GM23338 (cell line): ENCODE measurements at regions not wholly inside any gene's neighbourhood (a gene's known extent, or its start where the extent isn't known, plus 50 kb on each side); places are given as distances from the start of the nearest gene placed in this dataset.

ENCODE experiments used
- ATAC-seq: fragments of 200-7000 bp; cut with Tn5 transposase; 3 replicates; pipeline ENCODE4 v1.9.1; 2020
- DNase-seq: peaks from one replicate; pipeline ENCODE4 v3.0.0-alpha.2; 2015; ENCODE audit warnings: low spot score
- H2AFZ ChIP-seq: fragments of 200-600 bp; sonication (generic); 2 replicates; pipeline ENCODE4 v1.8.0; 2016; ENCODE audit warnings: antibody characterized with exemption, mild to moderate bottlenecking, moderate library complexity
- H3F3A ChIP-seq: fragments of 200-600 bp; sonication (generic); replicated peaks from 2 replicates; pipeline ENCODE4 v1.8.0; 2017; ENCODE audit warnings: antibody characterized with exemption, mixed run types, low read depth
- H3K27ac ChIP-seq: fragments of 200-600 bp; sonication (generic); 2 replicates; pipeline ENCODE4 v1.6.1; 2016; ENCODE audit warnings: low read depth
- H3K27me3 ChIP-seq: fragments of 200-600 bp; sonication (generic); 2 replicates; pipeline ENCODE4 v1.8.0; 2016; ENCODE audit warnings: mild to moderate bottlenecking, mixed run types, moderate library complexity; ENCODE audit not compliant: insufficient read depth
- H3K36me3 ChIP-seq: fragments of 200-600 bp; sonication (generic); 2 replicates; pipeline ENCODE4 v1.8.0; 2016; ENCODE audit warnings: mild to moderate bottlenecking; ENCODE audit not compliant: insufficient read depth
- H3K4me1 ChIP-seq: fragments of 200-600 bp; sonication (generic); 2 replicates; pipeline ENCODE4 v1.8.0; 2016; ENCODE audit warnings: mild to moderate bottlenecking, moderate library complexity; ENCODE audit not compliant: insufficient read depth
- H3K4me2 ChIP-seq: fragments of 200-600 bp; sonication (generic); 2 replicates; pipeline ENCODE4 v1.7.1; 2017; ENCODE audit warnings: mixed run types
- H3K4me3 ChIP-seq: fragments of 200-600 bp; sonication (generic); 2 replicates; pipeline ENCODE4 v1.6.1; 2016; ENCODE audit warnings: mixed run types
- H3K79me2 ChIP-seq: fragments of 200-600 bp; sonication (generic); replicated peaks from 2 replicates; pipeline ENCODE4 v1.8.0; 2017; ENCODE audit warnings: mild to moderate bottlenecking; ENCODE audit not compliant: insufficient read depth
- H3K9me2 ChIP-seq: fragments of 200-600 bp; sonication (generic); 2 replicates; pipeline ENCODE4 v1.8.0; 2017; ENCODE audit not compliant: insufficient read depth
- H4K20me1 ChIP-seq: fragments of 200-600 bp; sonication (generic); replicated peaks from 2 replicates; pipeline ENCODE4 v1.8.0; 2017; ENCODE audit warnings: mild to moderate bottlenecking; ENCODE audit not compliant: insufficient read depth
- H3K27ac Mint-ChIP-seq: 2 replicates; pipeline ENCODE4 v1.8.0; 2020; ENCODE audit warnings: inconsistent platforms, mild to moderate bottlenecking, moderate library complexity, mixed read lengths
- H3K27me3 Mint-ChIP-seq: 3 replicates; pipeline ENCODE4 v1.8.0; 2022; ENCODE audit warnings: low read depth, mild to moderate bottlenecking, moderate library complexity, mixed read lengths, inconsistent platforms; ENCODE audit not compliant: insufficient read depth, poor library complexity
- H3K36me3 Mint-ChIP-seq: 3 replicates; pipeline ENCODE4 v1.8.0; 2021; ENCODE audit warnings: low read depth, mild to moderate bottlenecking, inconsistent platforms, moderate library complexity, mixed read lengths
- H3K4me1 Mint-ChIP-seq: 3 replicates; pipeline ENCODE4 v1.8.0; 2020; ENCODE audit warnings: mild to moderate bottlenecking, inconsistent platforms, mixed read lengths
- H3K4me3 Mint-ChIP-seq: 3 replicates; pipeline ENCODE4 v1.8.0; 2021; ENCODE audit warnings: moderate library complexity, mild to moderate bottlenecking, inconsistent platforms, mixed read lengths
- H3K9me3 Mint-ChIP-seq: 3 replicates; pipeline ENCODE4 v1.8.0; 2020; ENCODE audit warnings: moderate library complexity, mild to moderate bottlenecking, inconsistent platforms, mixed read lengths
- CREB1 ChIP-seq: fragments of 250-450 bp; sonication (Bioruptor Pico); IDR thresholded peaks from 2 replicates; pipeline ENCODE4 v1.5.0; 2020; ENCODE audit warnings: low read depth, mild to moderate bottlenecking, moderate library complexity
- CTCF ChIP-seq, 2 experiments: fragments of 200-600 bp in 1 of 2; sonication (generic) in 1 of 2; conservative IDR thresholded peaks; 2 replicates each; pipeline versions ENCODE4 v1.5.1 to v1.6.1; 2016 to 2017; ENCODE audit warnings: antibody characterized with exemption in 2 of 2, low read depth in 2 of 2, mild to moderate bottlenecking in 2 of 2, moderate library complexity in 1 of 2
- ETS1 ChIP-seq: IDR thresholded peaks from 2 replicates; pipeline ENCODE4 v1.6.1; 2016; ENCODE audit warnings: antibody characterized with exemption
- EZH2 ChIP-seq: fragments of 200-600 bp; sonication (generic); IDR thresholded peaks from one replicate; pipeline ENCODE4 v1.8.0; 2017; ENCODE audit warnings: antibody characterized with exemption, mild to moderate bottlenecking, low read depth; ENCODE audit not compliant: unreplicated experiment
- EZH2phosphoT487 ChIP-seq: fragments of 200-600 bp; sonication (generic); IDR thresholded peaks from one replicate; pipeline ENCODE4 v1.8.1; 2018; ENCODE audit warnings: antibody characterized with exemption; ENCODE audit not compliant: unreplicated experiment
- JUNB ChIP-seq: IDR thresholded peaks from one replicate; pipeline ENCODE4 v1.6.1; 2016; ENCODE audit warnings: antibody characterized with exemption; ENCODE audit not compliant: unreplicated experiment
- NANOG ChIP-seq: IDR thresholded peaks from 2 replicates; pipeline ENCODE4 v1.6.1; 2016; ENCODE audit warnings: antibody characterized with exemption, borderline replicate concordance
- POLR2AphosphoS5 ChIP-seq: IDR thresholded peaks from 2 replicates; pipeline ENCODE4 v1.6.1; 2016; ENCODE audit warnings: antibody characterized with exemption, low read depth
- REST ChIP-seq: IDR thresholded peaks from one replicate; pipeline ENCODE4 v1.6.1; 2018; ENCODE audit warnings: antibody characterized with exemption; ENCODE audit not compliant: unreplicated experiment
- STAT1 ChIP-seq: IDR thresholded peaks from one replicate; pipeline ENCODE4 v1.6.1; 2016; ENCODE audit warnings: antibody characterized with exemption; ENCODE audit not compliant: unreplicated experiment
- ZNF114 ChIP-seq: fragments of 250-450 bp; sonication (Bioruptor Pico); IDR thresholded peaks from 2 replicates; pipeline ENCODE4 v1.5.0; 2020; ENCODE audit warnings: mild to moderate bottlenecking, moderate library complexity
- ZNF331 ChIP-seq: fragments of 250-450 bp; sonication (Bioruptor Pico); IDR thresholded peaks from 2 replicates; pipeline ENCODE4 v1.5.0; 2020; ENCODE audit warnings: low read depth, mild to moderate bottlenecking, moderate library complexity

DNA sequence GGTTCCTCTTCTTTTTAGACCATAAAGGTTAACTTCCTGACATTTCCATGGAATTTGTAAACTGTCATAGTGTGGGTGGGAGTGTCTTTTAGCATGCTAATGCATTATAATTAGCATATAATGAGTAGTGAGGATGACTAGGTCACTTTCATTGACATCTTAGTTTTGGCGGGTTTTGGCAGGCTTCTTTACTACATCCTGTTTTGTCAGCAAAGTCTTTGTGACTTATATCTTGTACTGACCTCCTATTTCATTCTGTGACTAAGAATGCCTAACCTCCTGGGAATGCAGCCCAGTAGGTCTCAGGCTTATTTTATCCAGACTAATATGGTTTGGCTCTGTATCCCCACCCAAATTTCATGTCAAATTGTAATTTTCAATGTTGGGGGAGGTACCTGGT lies 149.6 kb upstream of the SYNCRIP start (continued):
- TF ChIP-seq REST (no peak), CTCF (conservative IDR thresholded peaks at IDR 0.05; ENCODE audit: low read depth in 2 of 2) (no peak), ZNF114 (CRISPR knock-in tag) (no peak), JUNB (no peak), STAT1 (no peak), NANOG (no peak), EZH2phosphoT487 (no peak), POLR2AphosphoS5 (no peak)

GRCh38 chr6:85775883-85776282 lies 133.2 kb upstream of the SYNCRIP start:
- Histone ChIP-seq H3K27ac (no peak overlapping the region), H3F3A (no peaks in the 10 kb centered on the region), H3K4me2 (no peak overlapping the region), H3K79me2 (no peaks in the 10 kb centered on the region), H3K4me3 (no peak overlapping the region), H3K27me3 (no peaks in the 10 kb centered on the region), H3K4me1 (no peaks in the 10 kb centered on the region), H3K36me3 (no peaks in the 10 kb centered on the region; the same call in 1 of the 2 replicates), H4K20me1 (no peaks in the 10 kb centered on the region), H3K9me2 (peaks cover 11% of the 10 kb centered on the region; the same call in 1 of the 2 replicates), H2AFZ (no peak overlapping the region)
- Mint-ChIP-seq H3K27ac (no peak overlapping the region), H3K36me3 (no peaks in the 10 kb centered on the region; the same call in 2 of the 3 replicates), H3K9me3 (peaks cover 9% of the 10 kb centered on the region), H3K4me1 (peaks cover 10% of the 10 kb centered on the region), H3K4me3 (no peak overlapping the region), H3K27me3 (peaks cover 1% of the 10 kb centered on the region)
- ATAC-seq (no peak), DNase-seq (no peak)
- no peak for TF ChIP-seq STAT1
- no peak for TF ChIP-seq EZH2
- no peak for TF ChIP-seq ZNF331 (CRISPR knock-in tag)
- no peak for TF ChIP-seq POLR2AphosphoS5
- TF ChIP-seq CREB1 (CRISPR knock-in tag): no peak
- no peak for TF ChIP-seq EZH2phosphoT487
- TF ChIP-seq ETS1: no peak
- no peak for TF ChIP-seq REST
- TF ChIP-seq JUNB: no peak
